ENCODE measurements at regions not wholly inside any gene's neighbourhood (a gene's known extent, or its start where the extent isn't known, plus 50 kb on each side); places are given as distances from the start of the nearest gene placed in this dataset.
"Not testable (repeated sequence)": the region's sequence is repeated elsewhere in the genome, so short reads cannot be mapped to it uniquely, and the experiment has no call there.

- Histone ChIP-seq H3K4me3 (no peak overlapping the region), H3K4me1 (ENCODE audit: low read depth) (no peaks in the 10 kb centered on the region), H3K9me3 (ENCODE audit: low read depth) (no peaks in the 10 kb centered on the region), H3K27me3 (no peaks in the 10 kb centered on the region), H3K36me3 (no peaks in the 10 kb centered on the region), H3K27ac (no peak overlapping the region)
- TF ChIP-seq, protein P1, sequence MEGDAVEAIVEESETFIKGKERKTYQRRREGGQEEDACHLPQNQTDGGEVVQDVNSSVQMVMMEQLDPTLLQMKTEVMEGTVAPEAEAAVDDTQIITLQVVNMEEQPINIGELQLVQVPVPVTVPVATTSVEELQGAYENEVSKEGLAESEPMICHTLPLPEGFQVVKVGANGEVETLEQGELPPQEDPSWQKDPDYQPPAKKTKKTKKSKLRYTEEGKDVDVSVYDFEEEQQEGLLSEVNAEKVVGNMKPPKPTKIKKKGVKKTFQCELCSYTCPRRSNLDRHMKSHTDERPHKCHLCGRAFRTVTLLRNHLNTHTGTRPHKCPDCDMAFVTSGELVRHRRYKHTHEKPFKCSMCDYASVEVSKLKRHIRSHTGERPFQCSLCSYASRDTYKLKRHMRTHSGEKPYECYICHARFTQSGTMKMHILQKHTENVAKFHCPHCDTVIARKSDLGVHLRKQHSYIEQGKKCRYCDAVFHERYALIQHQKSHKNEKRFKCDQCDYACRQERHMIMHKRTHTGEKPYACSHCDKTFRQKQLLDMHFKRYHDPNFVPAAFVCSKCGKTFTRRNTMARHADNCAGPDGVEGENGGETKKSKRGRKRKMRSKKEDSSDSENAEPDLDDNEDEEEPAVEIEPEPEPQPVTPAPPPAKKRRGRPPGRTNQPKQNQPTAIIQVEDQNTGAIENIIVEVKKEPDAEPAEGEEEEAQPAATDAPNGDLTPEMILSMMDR (IDR thresholded peaks at IDR 0.05; ENCODE audit: low read depth, low read length) = no peak
- DNase-seq (ENCODE audit: low read depth in 1 of 2, low spot score in 1 of 2) = no peak
Observed at GRCh38 chr6:153368131-153368530, 237.0 kb upstream of the RGS17 start.

DNA sequence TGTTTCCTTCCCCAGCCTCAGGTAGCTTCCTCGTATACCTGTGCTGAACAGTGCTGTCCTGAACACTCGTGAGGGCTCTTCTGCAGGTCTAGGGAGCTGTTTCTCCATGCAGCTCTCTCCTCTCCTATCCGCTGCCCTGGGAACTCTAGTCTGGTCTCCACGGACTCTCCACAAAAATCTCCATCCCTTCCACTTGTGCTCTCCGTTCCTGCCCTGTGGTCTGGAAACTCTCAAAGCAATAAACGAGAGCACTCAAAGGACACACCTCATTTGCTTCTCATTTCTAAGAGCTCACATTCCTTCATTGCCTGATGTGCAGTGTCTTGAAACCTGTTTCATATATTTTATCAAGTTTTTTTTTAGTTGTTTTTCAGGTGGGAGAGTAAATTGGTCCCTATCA lies 235.9 kb upstream of the RGS17 start:
- Histone ChIP-seq H3K9me3 (ENCODE audit: low read depth) (no peaks in the 10 kb centered on the region), H3K36me3 (no peaks in the 10 kb centered on the region), H3K4me1 (ENCODE audit: low read depth) (no peaks in the 10 kb centered on the region), H3K4me3 (no peak overlapping the region), H3K27me3 (no peaks in the 10 kb centered on the region), H3K27ac (no peak overlapping the region)
- DNase-seq (ENCODE audit: low read depth in 1 of 2, low spot score in 1 of 2) = no peak
- TF ChIP-seq, protein P1 (IDR thresholded peaks at IDR 0.05; ENCODE audit: low read depth, low read length) = no peak

GRCh38 chr6:153357391-153357790 lies 226.3 kb upstream of the RGS17 start:
- Histone ChIP-seq H3K4me3 (no peak overlapping the region), H3K36me3 (no peaks in the 10 kb centered on the region), H3K9me3 (ENCODE audit: low read depth) (no peaks in the 10 kb centered on the region), H3K27ac (no peak overlapping the region), H3K4me1 (ENCODE audit: low read depth) (no peaks in the 10 kb centered on the region), H3K27me3 (no peaks in the 10 kb centered on the region)
- no peak for DNase-seq (ENCODE audit: low read depth in 1 of 2, low spot score in 1 of 2)
- TF ChIP-seq, protein P1 (IDR thresholded peaks at IDR 0.05; ENCODE audit: low read depth, low read length) = no peak

DNA sequence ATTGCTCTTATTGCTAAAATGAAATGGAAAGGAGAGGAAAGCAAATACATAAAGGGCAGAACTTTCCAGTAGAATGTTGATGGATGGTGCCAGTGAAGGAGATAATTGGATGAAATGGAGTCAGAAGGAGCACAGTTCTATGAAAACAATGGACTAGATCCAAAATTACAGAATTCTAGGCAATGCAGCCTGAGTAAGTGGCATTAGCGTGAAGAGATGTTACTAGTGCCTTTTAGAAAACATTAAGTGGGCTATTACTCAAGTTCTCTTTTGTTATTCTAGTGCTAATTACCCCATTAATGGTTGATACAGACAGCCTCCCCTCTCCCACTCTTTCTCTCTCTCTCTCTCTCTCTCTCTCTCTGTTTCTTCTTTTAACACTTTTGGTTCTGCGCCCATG lies 209.5 kb upstream of the RGS17 start:
- H3K36me3 ChIP-seq = no peaks in the 10 kb centered on the region

GRCh38 chr6:153334121-153334520 lies 203.0 kb upstream of the RGS17 start:
- no peak overlapping the region for H3K27ac ChIP-seq
- H3K27me3 ChIP-seq = no peaks in the 10 kb centered on the region
- TF ChIP-seq, protein P1 (IDR thresholded peaks at IDR 0.05; ENCODE audit: low read depth, low read length) = no peak
- H3K9me3 ChIP-seq (ENCODE audit: low read depth) = no peaks in the 10 kb centered on the region
- H3K36me3 ChIP-seq = no peaks in the 10 kb centered on the region
- no peak for DNase-seq (ENCODE audit: low read depth in 1 of 2, low spot score in 1 of 2)
- H3K4me3 ChIP-seq = no peak overlapping the region
- H3K4me1 ChIP-seq (ENCODE audit: low read depth) = no peaks in the 10 kb centered on the region

More for the DNA sequence above, 209.5 kb upstream of the RGS17 start:
- Histone ChIP-seq H3K27me3 (no peaks in the 10 kb centered on the region), H3K4me3 (no peak overlapping the region), H3K4me1 (ENCODE audit: low read depth) (no peaks in the 10 kb centered on the region), H3K27ac (no peak overlapping the region), H3K9me3 (ENCODE audit: low read depth) (no peaks in the 10 kb centered on the region)
- TF ChIP-seq, protein P1 (IDR thresholded peaks at IDR 0.05; ENCODE audit: low read depth, low read length) = no peak
- DNase-seq (ENCODE audit: low read depth in 1 of 2, low spot score in 1 of 2) = no peak

DNA sequence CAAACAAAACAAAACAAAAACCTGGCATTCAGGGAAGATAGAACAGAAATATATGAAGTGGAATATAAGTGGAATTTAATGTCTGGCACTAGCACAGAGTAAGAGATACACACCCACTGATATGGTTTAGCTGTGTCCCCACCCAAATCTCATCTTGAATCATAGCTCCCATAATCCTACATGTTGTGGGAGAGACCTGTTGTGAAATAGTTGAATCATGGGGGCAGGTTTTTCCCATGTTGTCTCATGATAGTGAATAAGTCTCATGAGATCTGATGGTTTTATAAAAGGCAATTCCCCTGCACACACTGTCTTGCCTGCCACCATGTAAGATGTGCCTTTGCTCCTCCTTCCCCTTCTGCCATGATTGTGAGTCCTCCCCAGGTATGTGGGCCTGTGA lies 200.1 kb upstream of the RGS17 start:
- H3K36me3 ChIP-seq; H3K4me3 ChIP-seq; H3K27ac ChIP-seq; H3K9me3 ChIP-seq (ENCODE audit: low read depth); DNase-seq (ENCODE audit: low read depth in 1 of 2, low spot score in 1 of 2); H3K4me1 ChIP-seq (ENCODE audit: low read depth); H3K27me3 ChIP-seq: not testable (repeated sequence)
